HCT116 (cell line): ENCODE measurements at regions not wholly inside any gene's neighbourhood (a gene's known extent, or its start where the extent isn't known, plus 50 kb on each side); places are given as distances from the start of the nearest gene placed in this dataset.

ENCODE experiments used
- CEBPB ChIP-seq: IDR thresholded peaks from 2 replicates; pipeline ENCODE4 v1.6.1; 2012; ENCODE audit warnings: low read depth
- CTCF ChIP-seq, 3 experiments: fragments of 200-600 bp in 1 of 3; sonication (generic) in 1 of 3; IDR thresholded peaks in 2 of 3; conservative IDR thresholded peaks in 1 of 3; 2 replicates each; pipeline ENCODE4 v1.5.1; 2012 to 2017; ENCODE audit warnings: low read depth in 2 of 3, low read length in 2 of 3, antibody characterized with exemption in 1 of 3, borderline replicate concordance in 1 of 3, control low read depth in 1 of 3, mild to moderate bottlenecking in 1 of 3, mixed read lengths in 1 of 3, mixed run types in 1 of 3, moderate library complexity in 1 of 3; ENCODE audit not compliant: insufficient read depth in 1 of 3
- EZH2 ChIP-seq: fragments of 200-600 bp; sonication (generic); IDR thresholded peaks from 2 replicates; pipeline ENCODE4 v1.6.1; 2017; ENCODE audit warnings: antibody characterized with exemption, mixed run types
- MAX ChIP-seq: IDR thresholded peaks from 2 replicates; pipeline ENCODE4 v1.6.1; 2012
- POLR2A ChIP-seq: IDR thresholded peaks from 2 replicates; pipeline ENCODE4 v1.7.0; 2011; ENCODE audit warnings: borderline replicate concordance; ENCODE audit not compliant: insufficient read depth, insufficient read length; ENCODE audit errors: extremely low read depth
- POLR2AphosphoS5 ChIP-seq: IDR thresholded peaks from 2 replicates; pipeline ENCODE4 v1.6.1; 2011; ENCODE audit warnings: mild to moderate bottlenecking, low read depth, low read length, moderate library complexity
- RAD21 ChIP-seq: IDR thresholded peaks from 2 replicates; pipeline ENCODE4 v1.6.1; 2012; ENCODE audit warnings: low read depth, mild to moderate bottlenecking
- SRF ChIP-seq: IDR thresholded peaks from 2 replicates; pipeline ENCODE4 v1.6.1; 2012; ENCODE audit warnings: low read depth
- ZBTB33 ChIP-seq: IDR thresholded peaks from 2 replicates; pipeline ENCODE4 v1.6.1; 2011; ENCODE audit warnings: mild to moderate bottlenecking, low read length, moderate library complexity; ENCODE audit not compliant: insufficient replicate concordance; ENCODE audit errors: extremely low read depth
- ZNF274 ChIP-seq: fragments of 200-500 bp; sonication (Bioruptor generic); IDR thresholded peaks from 2 replicates; pipeline ENCODE4 v1.6.1; 2014; ENCODE audit warnings: mild to moderate bottlenecking, low read depth, low read length, inconsistent platforms

GRCh38 chr14:86770186-86770585, 1222.8 kb downstream of the GALC start:
- no peak for TF ChIP-seq POLR2A
- no peak for TF ChIP-seq CTCF (IDR thresholded peaks at IDR 0.05 in 2 of 3, conservative IDR thresholded peaks at IDR 0.05 in 1 of 3; ENCODE audit: borderline replicate concordance in 1 of 3, insufficient read depth in 1 of 3, low read depth in 2 of 3, low read length in 2 of 3)
- TF ChIP-seq MAX, result no peak
- TF ChIP-seq CEBPB, result no peak
- TF ChIP-seq ZBTB33, result no peak
- TF ChIP-seq RAD21, result no peak
- TF ChIP-seq SRF, result no peak
- no peak for TF ChIP-seq EZH2
- TF ChIP-seq ZNF274, result no peak
- TF ChIP-seq POLR2AphosphoS5, result no peak
